Neural progenitor cell (in vitro differentiated cells): ENCODE measurements at regions not wholly inside any gene's neighbourhood (a gene's known extent, or its start where the extent isn't known, plus 50 kb on each side); places are given as distances from the start of the nearest gene placed in this dataset.

ENCODE experiments used
- EZH2 ChIP-seq: fragments of 200-600 bp; sonication (generic); IDR thresholded peaks from 2 replicates; pipeline ENCODE4 v1.6.1; 2017; ENCODE audit warnings: antibody characterized with exemption, mild to moderate bottlenecking, moderate library complexity
- EZH2phosphoT487 ChIP-seq: fragments of 200-600 bp; sonication (generic); IDR thresholded peaks from 2 replicates; pipeline ENCODE4 v1.6.1; 2017; ENCODE audit warnings: antibody characterized with exemption
- TF ChIP-seq, protein P1 (sequence below): fragments of 200-600 bp; sonication (generic); IDR thresholded peaks from 2 replicates; pipeline ENCODE4 v1.5.1; 2017; ENCODE audit warnings: antibody characterized with exemption, mild to moderate bottlenecking

GRCh38 chr14:23831596-23831995 is 122.0 kb upstream of the DHRS4 start:
- TF ChIP-seq EZH2phosphoT487 (no peak), EZH2 (no peak)
- TF ChIP-seq, protein P1, sequence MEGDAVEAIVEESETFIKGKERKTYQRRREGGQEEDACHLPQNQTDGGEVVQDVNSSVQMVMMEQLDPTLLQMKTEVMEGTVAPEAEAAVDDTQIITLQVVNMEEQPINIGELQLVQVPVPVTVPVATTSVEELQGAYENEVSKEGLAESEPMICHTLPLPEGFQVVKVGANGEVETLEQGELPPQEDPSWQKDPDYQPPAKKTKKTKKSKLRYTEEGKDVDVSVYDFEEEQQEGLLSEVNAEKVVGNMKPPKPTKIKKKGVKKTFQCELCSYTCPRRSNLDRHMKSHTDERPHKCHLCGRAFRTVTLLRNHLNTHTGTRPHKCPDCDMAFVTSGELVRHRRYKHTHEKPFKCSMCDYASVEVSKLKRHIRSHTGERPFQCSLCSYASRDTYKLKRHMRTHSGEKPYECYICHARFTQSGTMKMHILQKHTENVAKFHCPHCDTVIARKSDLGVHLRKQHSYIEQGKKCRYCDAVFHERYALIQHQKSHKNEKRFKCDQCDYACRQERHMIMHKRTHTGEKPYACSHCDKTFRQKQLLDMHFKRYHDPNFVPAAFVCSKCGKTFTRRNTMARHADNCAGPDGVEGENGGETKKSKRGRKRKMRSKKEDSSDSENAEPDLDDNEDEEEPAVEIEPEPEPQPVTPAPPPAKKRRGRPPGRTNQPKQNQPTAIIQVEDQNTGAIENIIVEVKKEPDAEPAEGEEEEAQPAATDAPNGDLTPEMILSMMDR, result no peak
